Neural progenitor cell (in vitro differentiated cells): ENCODE measurements at regions not wholly inside any gene's neighbourhood (a gene's known extent, or its start where the extent isn't known, plus 50 kb on each side); places are given as distances from the start of the nearest gene placed in this dataset.

Experiments
- CTCF ChIP-seq: fragments of 200-600 bp; sonication (generic); IDR thresholded peaks from 2 replicates; pipeline ENCODE4 v1.5.1; 2017; ENCODE audit warnings: antibody characterized with exemption, mild to moderate bottlenecking
- EZH2 ChIP-seq: fragments of 200-600 bp; sonication (generic); IDR thresholded peaks from 2 replicates; pipeline ENCODE4 v1.6.1; 2017; ENCODE audit warnings: antibody characterized with exemption, mild to moderate bottlenecking, moderate library complexity

- TF ChIP-seq CTCF (no peak), EZH2 (no peak)
These were observed 215.2 kb upstream of the KLF4 start for GRCh38 chr9:107704774-107705173.
